ENCODE measurements at regions not wholly inside any gene's neighbourhood (a gene's known extent, or its start where the extent isn't known, plus 50 kb on each side); places are given as distances from the start of the nearest gene placed in this dataset.

DNA sequence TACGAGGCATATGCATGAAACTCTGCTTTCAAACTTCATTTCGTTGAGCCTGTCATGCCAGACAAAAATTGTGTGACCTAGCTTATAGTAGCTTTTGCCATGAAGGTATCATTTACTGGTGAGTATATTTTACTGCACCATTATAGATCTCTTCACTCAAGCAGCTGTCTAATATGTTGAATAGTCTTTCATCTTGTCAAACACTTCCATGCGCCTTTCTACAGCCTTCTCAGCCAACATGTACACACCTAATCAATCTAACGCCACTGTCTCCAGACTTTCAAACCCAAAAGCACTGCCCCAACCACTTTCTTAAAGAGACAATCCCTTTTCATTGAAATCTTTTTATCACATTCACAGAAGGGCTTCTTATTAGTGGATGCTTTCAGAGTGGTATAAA lies 757.4 kb downstream of the VRK1 start:
- no peaks in the 10 kb centered on the region for H3K9me3 ChIP-seq (ENCODE audit: control insufficient read depth, insufficient read depth, low read depth, low read length)
- TF ChIP-seq ZNF394 (tag by site-specific recombination; IDR thresholded peaks at IDR 0.05; ENCODE audit: borderline replicate concordance): no peak
- no peaks in the 10 kb centered on the region for H3K36me3 ChIP-seq (ENCODE audit: control insufficient read depth in 2 of 2, insufficient read depth in 1 of 2, low read length in 2 of 2)
- no peak overlapping the region for H3K27ac ChIP-seq (ENCODE audit: extremely low read depth, low read depth, low read length)
- no peak overlapping the region for H3K4me3 ChIP-seq (ENCODE audit: low read depth, low read length)
- ChIA-PET POLR2A (no interaction called here), CTCF (no interaction called here)
- no peaks in the 10 kb centered on the region for H3K4me1 ChIP-seq (ENCODE audit: control insufficient read depth, insufficient read depth, low read length)

DNA sequence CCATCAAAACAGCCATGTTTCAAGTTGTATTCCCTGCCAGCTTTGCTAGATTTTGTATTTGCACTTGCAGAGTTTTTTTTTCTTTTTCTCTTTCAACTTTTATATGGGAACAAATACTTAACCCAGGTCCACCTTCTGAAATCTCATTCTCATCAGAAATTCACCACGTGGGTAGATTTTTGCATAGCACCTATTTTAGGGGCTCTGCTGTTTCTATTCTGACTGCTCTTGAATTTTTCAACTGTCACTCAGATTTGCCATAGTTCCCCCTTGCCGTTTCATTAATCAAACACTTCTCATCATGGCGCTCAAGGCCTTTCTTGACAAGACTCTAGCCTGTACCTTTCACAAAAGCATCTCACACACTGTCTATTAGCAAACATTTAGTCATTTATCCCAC lies 767.2 kb downstream of the VRK1 start:
- H3K4me1 ChIP-seq (ENCODE audit: control insufficient read depth, insufficient read depth, low read length): no peaks in the 10 kb centered on the region
- no peaks in the 10 kb centered on the region for H3K9me3 ChIP-seq (ENCODE audit: control insufficient read depth, insufficient read depth, low read depth, low read length)
- no peak overlapping the region for H3K27ac ChIP-seq (ENCODE audit: extremely low read depth, low read depth, low read length)
- no peak overlapping the region for H3K4me3 ChIP-seq (ENCODE audit: low read depth, low read length)
- H3K36me3 ChIP-seq (ENCODE audit: control insufficient read depth in 2 of 2, insufficient read depth in 1 of 2, low read length in 2 of 2): no peaks in the 10 kb centered on the region
- ChIA-PET CTCF (interaction anchor here (0.7 kb wide), 1 partner anchor 131 kb away, joined by 3 read pairs; no protein-coding TSS in a partner anchor), POLR2A (no interaction called here)
- no peak for TF ChIP-seq ZNF776 (tag by site-specific recombination; IDR thresholded peaks at IDR 0.05; ENCODE audit: borderline replicate concordance)
- no peak for TF ChIP-seq ZNF311 (tag by site-specific recombination; IDR thresholded peaks at IDR 0.05; ENCODE audit: borderline replicate concordance)
- TF ChIP-seq SCRT1 (tag by site-specific recombination; IDR thresholded peaks at IDR 0.05; ENCODE audit: borderline replicate concordance): no peak

DNA sequence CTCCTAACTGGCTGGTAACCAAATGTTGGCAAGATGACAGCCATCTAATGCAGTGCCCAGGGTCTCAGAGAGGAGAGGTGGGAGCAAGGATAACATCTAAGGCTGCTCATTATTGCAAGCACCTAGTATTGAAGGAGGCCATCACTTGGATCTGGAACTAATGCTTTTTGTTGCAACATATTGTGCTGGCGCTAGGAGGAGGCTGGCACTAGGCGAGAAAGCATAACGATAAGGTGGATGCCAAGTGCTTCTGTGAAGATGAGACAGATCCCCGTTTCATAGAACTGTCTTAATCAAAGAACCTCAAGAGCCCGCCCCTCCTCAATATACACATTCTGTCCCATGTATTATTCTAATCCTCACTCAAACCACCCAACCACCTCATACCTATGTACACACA lies 774.0 kb downstream of the VRK1 start:
- H3K4me1 ChIP-seq (ENCODE audit: control insufficient read depth, insufficient read depth, low read length): no peaks in the 10 kb centered on the region
- ChIA-PET POLR2A (no interaction called here), CTCF (no interaction called here)
- H3K4me3 ChIP-seq (ENCODE audit: low read depth, low read length): no peak overlapping the region
- TF ChIP-seq ZBTB7A (tag by site-specific recombination; IDR thresholded peaks at IDR 0.05; ENCODE audit: low read depth) (no peak), ZNF221 (tag by site-specific recombination; IDR thresholded peaks at IDR 0.05; ENCODE audit: borderline replicate concordance) (no peak), ZNF555 (tag by site-specific recombination; conservative IDR thresholded peaks at IDR 0.05) (no peak), KLF10 (tag by site-specific recombination; IDR thresholded peaks at IDR 0.05) (no peak), ZNF670 (tag by site-specific recombination; IDR thresholded peaks at IDR 0.05; ENCODE audit: low read depth) (no peak), ZNF302 (tag by site-specific recombination; IDR thresholded peaks at IDR 0.05; ENCODE audit: low read depth) (no peak), EGR2 (tag by site-specific recombination; IDR thresholded peaks at IDR 0.05; ENCODE audit: low read depth) (no peak), SCRT2 (tag by site-specific recombination; IDR thresholded peaks at IDR 0.05) (no peak)
- TF ChIP-seq, protein P1, sequence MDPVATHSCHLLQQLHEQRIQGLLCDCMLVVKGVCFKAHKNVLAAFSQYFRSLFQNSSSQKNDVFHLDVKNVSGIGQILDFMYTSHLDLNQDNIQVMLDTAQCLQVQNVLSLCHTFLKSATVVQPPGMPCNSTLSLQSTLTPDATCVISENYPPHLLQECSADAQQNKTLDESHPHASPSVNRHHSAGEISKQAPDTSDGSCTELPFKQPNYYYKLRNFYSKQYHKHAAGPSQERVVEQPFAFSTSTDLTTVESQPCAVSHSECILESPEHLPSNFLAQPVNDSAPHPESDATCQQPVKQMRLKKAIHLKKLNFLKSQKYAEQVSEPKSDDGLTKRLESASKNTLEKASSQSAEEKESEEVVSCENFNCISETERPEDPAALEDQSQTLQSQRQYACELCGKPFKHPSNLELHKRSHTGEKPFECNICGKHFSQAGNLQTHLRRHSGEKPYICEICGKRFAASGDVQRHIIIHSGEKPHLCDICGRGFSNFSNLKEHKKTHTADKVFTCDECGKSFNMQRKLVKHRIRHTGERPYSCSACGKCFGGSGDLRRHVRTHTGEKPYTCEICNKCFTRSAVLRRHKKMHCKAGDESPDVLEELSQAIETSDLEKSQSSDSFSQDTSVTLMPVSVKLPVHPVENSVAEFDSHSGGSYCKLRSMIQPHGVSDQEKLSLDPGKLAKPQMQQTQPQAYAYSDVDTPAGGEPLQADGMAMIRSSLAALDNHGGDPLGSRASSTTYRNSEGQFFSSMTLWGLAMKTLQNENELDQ (tag by site-specific recombination; IDR thresholded peaks at IDR 0.05; ENCODE audit: low read depth): no peak
- TF ChIP-seq, protein P2, sequence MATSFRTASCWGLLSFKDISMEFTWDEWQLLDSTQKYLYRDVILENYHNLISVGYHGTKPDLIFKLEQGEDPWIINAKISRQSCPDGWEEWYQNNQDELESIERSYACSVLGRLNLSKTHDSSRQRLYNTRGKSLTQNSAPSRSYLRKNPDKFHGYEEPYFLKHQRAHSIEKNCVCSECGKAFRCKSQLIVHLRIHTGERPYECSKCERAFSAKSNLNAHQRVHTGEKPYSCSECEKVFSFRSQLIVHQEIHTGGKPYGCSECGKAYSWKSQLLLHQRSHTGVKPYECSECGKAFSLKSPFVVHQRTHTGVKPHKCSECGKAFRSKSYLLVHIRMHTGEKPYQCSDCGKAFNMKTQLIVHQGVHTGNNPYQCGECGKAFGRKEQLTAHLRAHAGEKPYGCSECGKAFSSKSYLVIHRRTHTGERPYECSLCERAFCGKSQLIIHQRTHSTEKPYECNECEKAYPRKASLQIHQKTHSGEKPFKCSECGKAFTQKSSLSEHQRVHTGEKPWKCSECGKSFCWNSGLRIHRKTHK (tag by site-specific recombination; IDR thresholded peaks at IDR 0.05): no peak
- H3K9me3 ChIP-seq (ENCODE audit: control insufficient read depth, insufficient read depth, low read depth, low read length): no peaks in the 10 kb centered on the region
- H3K36me3 ChIP-seq (ENCODE audit: control insufficient read depth in 2 of 2, insufficient read depth in 1 of 2, low read length in 2 of 2): no peaks in the 10 kb centered on the region
- H3K27ac ChIP-seq (ENCODE audit: extremely low read depth, low read depth, low read length): no peak overlapping the region

DNA sequence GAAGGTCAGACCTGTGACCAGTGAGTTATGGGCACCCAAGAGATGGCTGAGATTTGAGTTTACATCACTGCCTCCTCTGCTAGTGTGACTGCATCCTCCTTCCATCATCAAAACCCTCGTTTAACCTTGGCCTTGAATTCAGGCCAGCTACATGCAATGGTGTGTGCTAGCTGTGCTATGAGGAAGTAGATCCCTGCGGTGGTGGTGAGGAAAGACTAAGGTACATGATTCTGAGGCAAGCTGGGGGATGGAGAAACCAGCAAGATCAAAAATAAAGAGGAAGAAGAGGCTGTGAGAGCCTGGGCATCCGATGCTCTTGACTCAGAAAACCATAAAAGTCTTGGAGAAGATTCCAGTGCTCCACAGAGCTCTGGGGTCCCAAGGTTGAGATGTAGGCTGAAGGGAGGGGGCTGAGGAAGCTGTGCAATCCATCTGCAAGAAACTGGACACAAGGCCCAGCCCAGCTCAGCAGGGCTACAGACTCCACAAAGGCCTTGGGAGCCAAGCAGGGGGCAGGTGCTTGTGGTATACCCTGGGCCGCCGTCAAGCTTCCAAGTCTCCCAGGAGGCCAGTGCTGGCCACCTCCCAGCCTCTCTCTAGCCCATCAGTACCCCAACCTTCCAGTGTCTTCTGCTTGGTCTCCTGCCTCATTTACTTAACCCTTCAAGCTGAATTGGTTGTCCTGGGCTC lies 774.8 kb downstream of the VRK1 start:
- POLR2A ChIA-PET: no interaction called here
- Histone ChIP-seq H3K27ac (ENCODE audit: extremely low read depth, low read depth, low read length) (no peak overlapping the region), H3K4me1 (ENCODE audit: control insufficient read depth, insufficient read depth, low read length) (no peaks in the 10 kb centered on the region), H3K36me3 (ENCODE audit: control insufficient read depth in 2 of 2, insufficient read depth in 1 of 2, low read length in 2 of 2) (no peaks in the 10 kb centered on the region), H3K9me3 (ENCODE audit: control insufficient read depth, insufficient read depth, low read depth, low read length) (no peaks in the 10 kb centered on the region), H3K4me3 (ENCODE audit: low read depth, low read length) (no peak overlapping the region)
- CTCF ChIA-PET: no interaction called here
- TF ChIP-seq, protein P3, sequence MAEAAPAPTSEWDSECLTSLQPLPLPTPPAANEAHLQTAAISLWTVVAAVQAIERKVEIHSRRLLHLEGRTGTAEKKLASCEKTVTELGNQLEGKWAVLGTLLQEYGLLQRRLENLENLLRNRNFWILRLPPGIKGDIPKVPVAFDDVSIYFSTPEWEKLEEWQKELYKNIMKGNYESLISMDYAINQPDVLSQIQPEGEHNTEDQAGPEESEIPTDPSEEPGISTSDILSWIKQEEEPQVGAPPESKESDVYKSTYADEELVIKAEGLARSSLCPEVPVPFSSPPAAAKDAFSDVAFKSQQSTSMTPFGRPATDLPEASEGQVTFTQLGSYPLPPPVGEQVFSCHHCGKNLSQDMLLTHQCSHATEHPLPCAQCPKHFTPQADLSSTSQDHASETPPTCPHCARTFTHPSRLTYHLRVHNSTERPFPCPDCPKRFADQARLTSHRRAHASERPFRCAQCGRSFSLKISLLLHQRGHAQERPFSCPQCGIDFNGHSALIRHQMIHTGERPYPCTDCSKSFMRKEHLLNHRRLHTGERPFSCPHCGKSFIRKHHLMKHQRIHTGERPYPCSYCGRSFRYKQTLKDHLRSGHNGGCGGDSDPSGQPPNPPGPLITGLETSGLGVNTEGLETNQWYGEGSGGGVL (tag by site-specific recombination; IDR thresholded peaks at IDR 0.05): no peak
- TF ChIP-seq ZBTB48 (tag by site-specific recombination; IDR thresholded peaks at IDR 0.05) (no peak), ZNF423 (tag by site-specific recombination; IDR thresholded peaks at IDR 0.05) (no peak), ZNF426 (tag by site-specific recombination; IDR thresholded peaks at IDR 0.05) (no peak), ZNF843 (tag by site-specific recombination; IDR thresholded peaks at IDR 0.05) (no peak), ZNF132 (tag by site-specific recombination; IDR thresholded peaks at IDR 0.05; ENCODE audit: borderline replicate concordance) (no peak)
- TF ChIP-seq, protein P4, sequence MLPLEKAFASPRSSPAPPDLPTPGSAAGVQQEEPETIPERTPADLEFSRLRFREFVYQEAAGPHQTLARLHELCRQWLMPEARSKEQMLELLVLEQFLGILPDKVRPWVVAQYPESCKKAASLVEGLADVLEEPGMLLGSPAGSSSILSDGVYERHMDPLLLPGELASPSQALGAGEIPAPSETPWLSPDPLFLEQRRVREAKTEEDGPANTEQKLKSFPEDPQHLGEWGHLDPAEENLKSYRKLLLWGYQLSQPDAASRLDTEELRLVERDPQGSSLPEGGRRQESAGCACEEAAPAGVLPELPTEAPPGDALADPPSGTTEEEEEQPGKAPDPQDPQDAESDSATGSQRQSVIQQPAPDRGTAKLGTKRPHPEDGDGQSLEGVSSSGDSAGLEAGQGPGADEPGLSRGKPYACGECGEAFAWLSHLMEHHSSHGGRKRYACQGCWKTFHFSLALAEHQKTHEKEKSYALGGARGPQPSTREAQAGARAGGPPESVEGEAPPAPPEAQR (tag by site-specific recombination; IDR thresholded peaks at IDR 0.05): no peak
